ENCODE measurements at regions not wholly inside any gene's neighbourhood (a gene's known extent, or its start where the extent isn't known, plus 50 kb on each side); places are given as distances from the start of the nearest gene placed in this dataset.

DNA sequence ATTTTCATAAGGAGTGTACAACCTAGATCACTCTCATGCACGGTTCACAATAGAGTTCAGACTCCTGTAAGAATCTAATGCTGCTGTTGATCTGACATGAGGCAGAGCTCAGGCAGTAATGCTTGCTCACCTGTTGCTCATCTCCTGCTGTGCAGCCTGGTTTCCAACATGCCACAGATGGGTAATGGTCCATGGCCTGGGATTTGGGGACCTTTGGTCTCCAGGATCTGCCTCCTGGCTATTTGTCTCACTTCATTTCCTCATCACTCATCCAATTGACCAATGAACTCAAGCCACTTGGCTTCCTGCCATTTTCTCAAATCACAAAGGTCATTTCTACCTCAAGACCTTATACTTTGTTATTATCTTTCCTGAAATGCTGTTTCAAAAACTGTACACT lies 786.1 kb downstream of the ANKRD7 start:
- Mint-ChIP-seq H3K4me3 (no peak overlapping the region), H3K36me3 (ENCODE audit: low read depth) (no peaks in the 10 kb centered on the region), H3K4me1 (no peaks in the 10 kb centered on the region), H3K27ac (no peak overlapping the region), H3K9me3 (no peaks in the 10 kb centered on the region), H3K27me3 (ENCODE audit: insufficient read depth, low read depth, poor library complexity) (no peaks in the 10 kb centered on the region)
- Histone ChIP-seq H3K4me3 (no peak overlapping the region), H3K4me2 (no peak overlapping the region), H3K36me3 (ENCODE audit: insufficient read depth) (no peaks in the 10 kb centered on the region), H3K27me3 (ENCODE audit: insufficient read depth) (no peaks in the 10 kb centered on the region), H3K79me2 (replicated peaks; ENCODE audit: insufficient read depth) (no peaks in the 10 kb centered on the region), H3F3A (replicated peaks; ENCODE audit: low read depth) (no peaks in the 10 kb centered on the region), H3K27ac (ENCODE audit: low read depth) (no peak overlapping the region), H3K4me1 (ENCODE audit: insufficient read depth) (no peaks in the 10 kb centered on the region), H3K9me2 (ENCODE audit: insufficient read depth) (peaks cover 7% of the 10 kb centered on the region; the same call in 1 of the 2 replicates), H4K20me1 (replicated peaks; ENCODE audit: insufficient read depth) (no peaks in the 10 kb centered on the region), H2AFZ (no peak overlapping the region)
- DNase-seq (ENCODE audit: low spot score) = no peak
- TF ChIP-seq, protein P1, sequence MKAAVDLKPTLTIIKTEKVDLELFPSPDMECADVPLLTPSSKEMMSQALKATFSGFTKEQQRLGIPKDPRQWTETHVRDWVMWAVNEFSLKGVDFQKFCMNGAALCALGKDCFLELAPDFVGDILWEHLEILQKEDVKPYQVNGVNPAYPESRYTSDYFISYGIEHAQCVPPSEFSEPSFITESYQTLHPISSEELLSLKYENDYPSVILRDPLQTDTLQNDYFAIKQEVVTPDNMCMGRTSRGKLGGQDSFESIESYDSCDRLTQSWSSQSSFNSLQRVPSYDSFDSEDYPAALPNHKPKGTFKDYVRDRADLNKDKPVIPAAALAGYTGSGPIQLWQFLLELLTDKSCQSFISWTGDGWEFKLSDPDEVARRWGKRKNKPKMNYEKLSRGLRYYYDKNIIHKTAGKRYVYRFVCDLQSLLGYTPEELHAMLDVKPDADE (IDR thresholded peaks at IDR 0.05) = no peak
- TF ChIP-seq, protein P2, sequence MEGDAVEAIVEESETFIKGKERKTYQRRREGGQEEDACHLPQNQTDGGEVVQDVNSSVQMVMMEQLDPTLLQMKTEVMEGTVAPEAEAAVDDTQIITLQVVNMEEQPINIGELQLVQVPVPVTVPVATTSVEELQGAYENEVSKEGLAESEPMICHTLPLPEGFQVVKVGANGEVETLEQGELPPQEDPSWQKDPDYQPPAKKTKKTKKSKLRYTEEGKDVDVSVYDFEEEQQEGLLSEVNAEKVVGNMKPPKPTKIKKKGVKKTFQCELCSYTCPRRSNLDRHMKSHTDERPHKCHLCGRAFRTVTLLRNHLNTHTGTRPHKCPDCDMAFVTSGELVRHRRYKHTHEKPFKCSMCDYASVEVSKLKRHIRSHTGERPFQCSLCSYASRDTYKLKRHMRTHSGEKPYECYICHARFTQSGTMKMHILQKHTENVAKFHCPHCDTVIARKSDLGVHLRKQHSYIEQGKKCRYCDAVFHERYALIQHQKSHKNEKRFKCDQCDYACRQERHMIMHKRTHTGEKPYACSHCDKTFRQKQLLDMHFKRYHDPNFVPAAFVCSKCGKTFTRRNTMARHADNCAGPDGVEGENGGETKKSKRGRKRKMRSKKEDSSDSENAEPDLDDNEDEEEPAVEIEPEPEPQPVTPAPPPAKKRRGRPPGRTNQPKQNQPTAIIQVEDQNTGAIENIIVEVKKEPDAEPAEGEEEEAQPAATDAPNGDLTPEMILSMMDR (conservative IDR thresholded peaks at IDR 0.05; ENCODE audit: low read depth in 2 of 2) = no peak
- TF ChIP-seq, protein P3, sequence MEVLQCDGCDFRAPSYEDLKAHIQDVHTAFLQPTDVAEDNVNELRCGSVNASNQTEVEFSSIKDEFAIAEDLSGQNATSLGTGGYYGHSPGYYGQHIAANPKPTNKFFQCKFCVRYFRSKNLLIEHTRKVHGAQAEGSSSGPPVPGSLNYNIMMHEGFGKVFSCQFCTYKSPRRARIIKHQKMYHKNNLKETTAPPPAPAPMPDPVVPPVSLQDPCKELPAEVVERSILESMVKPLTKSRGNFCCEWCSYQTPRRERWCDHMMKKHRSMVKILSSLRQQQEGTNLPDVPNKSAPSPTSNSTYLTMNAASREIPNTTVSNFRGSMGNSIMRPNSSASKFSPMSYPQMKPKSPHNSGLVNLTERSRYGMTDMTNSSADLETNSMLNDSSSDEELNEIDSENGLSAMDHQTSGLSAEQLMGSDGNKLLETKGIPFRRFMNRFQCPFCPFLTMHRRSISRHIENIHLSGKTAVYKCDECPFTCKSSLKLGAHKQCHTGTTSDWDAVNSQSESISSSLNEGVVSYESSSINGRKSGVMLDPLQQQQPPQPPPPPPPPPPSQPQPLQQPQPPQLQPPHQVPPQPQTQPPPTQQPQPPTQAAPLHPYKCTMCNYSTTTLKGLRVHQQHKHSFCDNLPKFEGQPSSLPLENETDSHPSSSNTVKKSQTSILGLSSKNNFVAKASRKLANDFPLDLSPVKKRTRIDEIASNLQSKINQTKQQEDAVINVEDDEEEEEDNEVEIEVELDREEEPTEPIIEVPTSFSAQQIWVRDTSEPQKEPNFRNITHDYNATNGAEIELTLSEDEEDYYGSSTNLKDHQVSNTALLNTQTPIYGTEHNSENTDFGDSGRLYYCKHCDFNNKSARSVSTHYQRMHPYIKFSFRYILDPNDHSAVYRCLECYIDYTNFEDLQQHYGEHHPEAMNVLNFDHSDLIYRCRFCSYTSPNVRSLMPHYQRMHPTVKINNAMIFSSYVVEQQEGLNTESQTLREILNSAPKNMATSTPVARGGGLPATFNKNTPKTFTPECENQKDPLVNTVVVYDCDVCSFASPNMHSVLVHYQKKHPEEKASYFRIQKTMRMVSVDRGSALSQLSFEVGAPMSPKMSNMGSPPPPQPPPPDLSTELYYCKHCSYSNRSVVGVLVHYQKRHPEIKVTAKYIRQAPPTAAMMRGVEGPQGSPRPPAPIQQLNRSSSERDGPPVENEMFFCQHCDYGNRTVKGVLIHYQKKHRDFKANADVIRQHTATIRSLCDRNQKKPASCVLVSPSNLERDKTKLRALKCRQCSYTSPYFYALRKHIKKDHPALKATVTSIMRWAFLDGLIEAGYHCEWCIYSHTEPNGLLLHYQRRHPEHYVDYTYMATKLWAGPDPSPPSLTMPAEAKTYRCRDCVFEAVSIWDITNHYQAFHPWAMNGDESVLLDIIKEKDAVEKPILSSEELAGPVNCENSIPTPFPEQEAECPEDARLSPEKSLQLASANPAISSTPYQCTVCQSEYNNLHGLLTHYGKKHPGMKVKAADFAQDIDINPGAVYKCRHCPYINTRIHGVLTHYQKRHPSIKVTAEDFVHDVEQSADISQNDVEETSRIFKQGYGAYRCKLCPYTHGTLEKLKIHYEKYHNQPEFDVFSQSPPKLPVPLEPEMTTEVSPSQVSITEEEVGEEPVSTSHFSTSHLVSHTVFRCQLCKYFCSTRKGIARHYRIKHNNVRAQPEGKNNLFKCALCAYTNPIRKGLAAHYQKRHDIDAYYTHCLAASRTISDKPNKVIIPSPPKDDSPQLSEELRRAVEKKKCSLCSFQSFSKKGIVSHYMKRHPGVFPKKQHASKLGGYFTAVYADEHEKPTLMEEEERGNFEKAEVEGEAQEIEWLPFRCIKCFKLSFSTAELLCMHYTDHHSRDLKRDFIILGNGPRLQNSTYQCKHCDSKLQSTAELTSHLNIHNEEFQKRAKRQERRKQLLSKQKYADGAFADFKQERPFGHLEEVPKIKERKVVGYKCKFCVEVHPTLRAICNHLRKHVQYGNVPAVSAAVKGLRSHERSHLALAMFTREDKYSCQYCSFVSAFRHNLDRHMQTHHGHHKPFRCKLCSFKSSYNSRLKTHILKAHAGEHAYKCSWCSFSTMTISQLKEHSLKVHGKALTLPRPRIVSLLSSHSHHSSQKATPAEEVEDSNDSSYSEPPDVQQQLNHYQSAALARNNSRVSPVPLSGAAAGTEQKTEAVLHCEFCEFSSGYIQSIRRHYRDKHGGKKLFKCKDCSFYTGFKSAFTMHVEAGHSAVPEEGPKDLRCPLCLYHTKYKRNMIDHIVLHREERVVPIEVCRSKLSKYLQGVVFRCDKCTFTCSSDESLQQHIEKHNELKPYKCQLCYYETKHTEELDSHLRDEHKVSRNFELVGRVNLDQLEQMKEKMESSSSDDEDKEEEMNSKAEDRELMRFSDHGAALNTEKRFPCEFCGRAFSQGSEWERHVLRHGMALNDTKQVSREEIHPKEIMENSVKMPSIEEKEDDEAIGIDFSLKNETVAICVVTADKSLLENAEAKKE (CRISPR knock-in tag; IDR thresholded peaks at IDR 0.05) = no peak
- TF ChIP-seq JUNB (IDR thresholded peaks at IDR 0.05; ENCODE audit: unreplicated experiment) (no peak), STAT1 (IDR thresholded peaks at IDR 0.05; ENCODE audit: unreplicated experiment) (no peak), CREB1 (CRISPR knock-in tag; IDR thresholded peaks at IDR 0.05; ENCODE audit: low read depth) (no peak), ZNF331 (CRISPR knock-in tag; IDR thresholded peaks at IDR 0.05; ENCODE audit: low read depth) (no peak), NANOG (IDR thresholded peaks at IDR 0.05; ENCODE audit: borderline replicate concordance) (no peak), POLR2AphosphoS5 (IDR thresholded peaks at IDR 0.05; ENCODE audit: low read depth) (no peak), EZH2phosphoT487 (IDR thresholded peaks at IDR 0.05; ENCODE audit: unreplicated experiment) (no peak), ZNF114 (CRISPR knock-in tag; IDR thresholded peaks at IDR 0.05) (no peak), EZH2 (IDR thresholded peaks at IDR 0.05; ENCODE audit: low read depth, unreplicated experiment) (no peak)
- TF ChIP-seq, protein P4, sequence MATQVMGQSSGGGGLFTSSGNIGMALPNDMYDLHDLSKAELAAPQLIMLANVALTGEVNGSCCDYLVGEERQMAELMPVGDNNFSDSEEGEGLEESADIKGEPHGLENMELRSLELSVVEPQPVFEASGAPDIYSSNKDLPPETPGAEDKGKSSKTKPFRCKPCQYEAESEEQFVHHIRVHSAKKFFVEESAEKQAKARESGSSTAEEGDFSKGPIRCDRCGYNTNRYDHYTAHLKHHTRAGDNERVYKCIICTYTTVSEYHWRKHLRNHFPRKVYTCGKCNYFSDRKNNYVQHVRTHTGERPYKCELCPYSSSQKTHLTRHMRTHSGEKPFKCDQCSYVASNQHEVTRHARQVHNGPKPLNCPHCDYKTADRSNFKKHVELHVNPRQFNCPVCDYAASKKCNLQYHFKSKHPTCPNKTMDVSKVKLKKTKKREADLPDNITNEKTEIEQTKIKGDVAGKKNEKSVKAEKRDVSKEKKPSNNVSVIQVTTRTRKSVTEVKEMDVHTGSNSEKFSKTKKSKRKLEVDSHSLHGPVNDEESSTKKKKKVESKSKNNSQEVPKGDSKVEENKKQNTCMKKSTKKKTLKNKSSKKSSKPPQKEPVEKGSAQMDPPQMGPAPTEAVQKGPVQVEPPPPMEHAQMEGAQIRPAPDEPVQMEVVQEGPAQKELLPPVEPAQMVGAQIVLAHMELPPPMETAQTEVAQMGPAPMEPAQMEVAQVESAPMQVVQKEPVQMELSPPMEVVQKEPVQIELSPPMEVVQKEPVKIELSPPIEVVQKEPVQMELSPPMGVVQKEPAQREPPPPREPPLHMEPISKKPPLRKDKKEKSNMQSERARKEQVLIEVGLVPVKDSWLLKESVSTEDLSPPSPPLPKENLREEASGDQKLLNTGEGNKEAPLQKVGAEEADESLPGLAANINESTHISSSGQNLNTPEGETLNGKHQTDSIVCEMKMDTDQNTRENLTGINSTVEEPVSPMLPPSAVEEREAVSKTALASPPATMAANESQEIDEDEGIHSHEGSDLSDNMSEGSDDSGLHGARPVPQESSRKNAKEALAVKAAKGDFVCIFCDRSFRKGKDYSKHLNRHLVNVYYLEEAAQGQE (IDR thresholded peaks at IDR 0.05; ENCODE audit: unreplicated experiment) = no peak
- ATAC-seq = no peak

All from GM23338 (cell line).